Liver (tissue), 3 donors: ENCODE measurements at regions not wholly inside any gene's neighbourhood (a gene's known extent, or its start where the extent isn't known, plus 50 kb on each side); places are given as distances from the start of the nearest gene placed in this dataset.

Experiments used
- FOXA1 ChIP-seq: IDR thresholded peaks from 2 replicates; pipeline ENCODE4 v1.6.1; 2016; ENCODE audit warnings: antibody characterized with exemption
- GABPA ChIP-seq, 2 donors: IDR thresholded peaks in 1 of 2; conservative IDR thresholded peaks in 1 of 2; 2 replicates each; pipeline ENCODE4 v1.6.1; 2016; ENCODE audit warnings: antibody characterized with exemption in 2 of 2, mild to moderate bottlenecking in 1 of 2, moderate library complexity in 1 of 2
- JUND ChIP-seq, 2 donors: IDR thresholded peaks; 2 replicates each; pipeline ENCODE4 v1.6.1; 2016; ENCODE audit warnings: antibody characterized with exemption in 2 of 2
- NR2F2 ChIP-seq: IDR thresholded peaks from 2 replicates; pipeline ENCODE4 v1.6.1; 2016; ENCODE audit warnings: antibody characterized with exemption
- RAD21 ChIP-seq, 2 donors: IDR thresholded peaks; 2 replicates each; pipeline ENCODE4 v1.6.1; 2016; ENCODE audit warnings: antibody characterized with exemption in 2 of 2, mild to moderate bottlenecking in 2 of 2
- RXRA ChIP-seq, 2 donors: IDR thresholded peaks; 2 replicates each; pipeline ENCODE4 v1.6.1; 2017 to 2018; ENCODE audit warnings: antibody characterized with exemption in 2 of 2, mild to moderate bottlenecking in 1 of 2
- TAF1 ChIP-seq: conservative IDR thresholded peaks from 2 replicates; pipeline ENCODE4 v1.6.1; 2016; ENCODE audit warnings: antibody characterized with exemption, mild to moderate bottlenecking
- TF ChIP-seq, protein P1 (sequence below): fragments of 150-350 bp; IDR thresholded peaks from 2 replicates; pipeline ENCODE4 v1.5.1; 2017; ENCODE audit warnings: improper control_type of control experiment, low read depth, low read length; ENCODE audit not compliant: missing input control
- TF ChIP-seq, protein P2 (sequence below): IDR thresholded peaks from 2 replicates; pipeline ENCODE4 v1.6.1; 2016; ENCODE audit warnings: antibody characterized with exemption
- TF ChIP-seq, protein P3 (sequence below): IDR thresholded peaks from 2 replicates; pipeline ENCODE4 v1.6.1; 2016; ENCODE audit warnings: antibody characterized with exemption, mild to moderate bottlenecking
- TF ChIP-seq, protein P4 (sequence below): IDR thresholded peaks from 2 replicates; pipeline ENCODE4 v1.6.1; 2016; ENCODE audit warnings: antibody characterized with exemption
- TF ChIP-seq, protein P5 (sequence below): IDR thresholded peaks from 2 replicates; pipeline ENCODE4 v1.6.1; 2016; ENCODE audit warnings: antibody characterized with exemption
- donor health status: healthy.
- donor health status: healthy.

DNA sequence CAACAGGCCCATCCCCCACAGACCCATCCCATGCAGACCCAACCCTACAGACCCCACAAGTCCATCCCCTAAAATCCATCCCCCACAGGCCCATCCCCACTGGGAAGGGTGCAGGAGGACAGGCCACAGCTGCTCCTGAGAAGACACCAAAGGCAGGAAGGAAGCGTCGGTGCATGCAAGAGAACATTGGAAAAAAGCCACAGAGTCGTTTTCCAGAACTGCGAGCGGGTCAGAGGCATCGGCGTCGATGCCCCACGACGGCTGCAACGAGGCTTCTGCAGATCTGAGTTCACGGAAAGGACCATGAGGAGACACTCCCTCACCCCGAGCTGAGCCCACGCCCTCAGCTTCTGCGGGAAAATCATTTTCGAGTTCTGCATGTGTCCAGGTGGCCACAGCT lies 59.6 kb upstream of the GALNT9 start:
- TF ChIP-seq, protein P1, sequence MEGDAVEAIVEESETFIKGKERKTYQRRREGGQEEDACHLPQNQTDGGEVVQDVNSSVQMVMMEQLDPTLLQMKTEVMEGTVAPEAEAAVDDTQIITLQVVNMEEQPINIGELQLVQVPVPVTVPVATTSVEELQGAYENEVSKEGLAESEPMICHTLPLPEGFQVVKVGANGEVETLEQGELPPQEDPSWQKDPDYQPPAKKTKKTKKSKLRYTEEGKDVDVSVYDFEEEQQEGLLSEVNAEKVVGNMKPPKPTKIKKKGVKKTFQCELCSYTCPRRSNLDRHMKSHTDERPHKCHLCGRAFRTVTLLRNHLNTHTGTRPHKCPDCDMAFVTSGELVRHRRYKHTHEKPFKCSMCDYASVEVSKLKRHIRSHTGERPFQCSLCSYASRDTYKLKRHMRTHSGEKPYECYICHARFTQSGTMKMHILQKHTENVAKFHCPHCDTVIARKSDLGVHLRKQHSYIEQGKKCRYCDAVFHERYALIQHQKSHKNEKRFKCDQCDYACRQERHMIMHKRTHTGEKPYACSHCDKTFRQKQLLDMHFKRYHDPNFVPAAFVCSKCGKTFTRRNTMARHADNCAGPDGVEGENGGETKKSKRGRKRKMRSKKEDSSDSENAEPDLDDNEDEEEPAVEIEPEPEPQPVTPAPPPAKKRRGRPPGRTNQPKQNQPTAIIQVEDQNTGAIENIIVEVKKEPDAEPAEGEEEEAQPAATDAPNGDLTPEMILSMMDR: no peak
- TF ChIP-seq, protein P2, sequence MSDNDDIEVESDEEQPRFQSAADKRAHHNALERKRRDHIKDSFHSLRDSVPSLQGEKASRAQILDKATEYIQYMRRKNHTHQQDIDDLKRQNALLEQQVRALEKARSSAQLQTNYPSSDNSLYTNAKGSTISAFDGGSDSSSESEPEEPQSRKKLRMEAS: no peak
- no peak for TF ChIP-seq RAD21 (IDR thresholded peaks at IDR 0.05)
- TF ChIP-seq JUND (IDR thresholded peaks at IDR 0.05): no peak
- TF ChIP-seq, protein P3, sequence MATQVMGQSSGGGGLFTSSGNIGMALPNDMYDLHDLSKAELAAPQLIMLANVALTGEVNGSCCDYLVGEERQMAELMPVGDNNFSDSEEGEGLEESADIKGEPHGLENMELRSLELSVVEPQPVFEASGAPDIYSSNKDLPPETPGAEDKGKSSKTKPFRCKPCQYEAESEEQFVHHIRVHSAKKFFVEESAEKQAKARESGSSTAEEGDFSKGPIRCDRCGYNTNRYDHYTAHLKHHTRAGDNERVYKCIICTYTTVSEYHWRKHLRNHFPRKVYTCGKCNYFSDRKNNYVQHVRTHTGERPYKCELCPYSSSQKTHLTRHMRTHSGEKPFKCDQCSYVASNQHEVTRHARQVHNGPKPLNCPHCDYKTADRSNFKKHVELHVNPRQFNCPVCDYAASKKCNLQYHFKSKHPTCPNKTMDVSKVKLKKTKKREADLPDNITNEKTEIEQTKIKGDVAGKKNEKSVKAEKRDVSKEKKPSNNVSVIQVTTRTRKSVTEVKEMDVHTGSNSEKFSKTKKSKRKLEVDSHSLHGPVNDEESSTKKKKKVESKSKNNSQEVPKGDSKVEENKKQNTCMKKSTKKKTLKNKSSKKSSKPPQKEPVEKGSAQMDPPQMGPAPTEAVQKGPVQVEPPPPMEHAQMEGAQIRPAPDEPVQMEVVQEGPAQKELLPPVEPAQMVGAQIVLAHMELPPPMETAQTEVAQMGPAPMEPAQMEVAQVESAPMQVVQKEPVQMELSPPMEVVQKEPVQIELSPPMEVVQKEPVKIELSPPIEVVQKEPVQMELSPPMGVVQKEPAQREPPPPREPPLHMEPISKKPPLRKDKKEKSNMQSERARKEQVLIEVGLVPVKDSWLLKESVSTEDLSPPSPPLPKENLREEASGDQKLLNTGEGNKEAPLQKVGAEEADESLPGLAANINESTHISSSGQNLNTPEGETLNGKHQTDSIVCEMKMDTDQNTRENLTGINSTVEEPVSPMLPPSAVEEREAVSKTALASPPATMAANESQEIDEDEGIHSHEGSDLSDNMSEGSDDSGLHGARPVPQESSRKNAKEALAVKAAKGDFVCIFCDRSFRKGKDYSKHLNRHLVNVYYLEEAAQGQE: no peak
- TF ChIP-seq FOXA1: no peak
- TF ChIP-seq, protein P4, sequence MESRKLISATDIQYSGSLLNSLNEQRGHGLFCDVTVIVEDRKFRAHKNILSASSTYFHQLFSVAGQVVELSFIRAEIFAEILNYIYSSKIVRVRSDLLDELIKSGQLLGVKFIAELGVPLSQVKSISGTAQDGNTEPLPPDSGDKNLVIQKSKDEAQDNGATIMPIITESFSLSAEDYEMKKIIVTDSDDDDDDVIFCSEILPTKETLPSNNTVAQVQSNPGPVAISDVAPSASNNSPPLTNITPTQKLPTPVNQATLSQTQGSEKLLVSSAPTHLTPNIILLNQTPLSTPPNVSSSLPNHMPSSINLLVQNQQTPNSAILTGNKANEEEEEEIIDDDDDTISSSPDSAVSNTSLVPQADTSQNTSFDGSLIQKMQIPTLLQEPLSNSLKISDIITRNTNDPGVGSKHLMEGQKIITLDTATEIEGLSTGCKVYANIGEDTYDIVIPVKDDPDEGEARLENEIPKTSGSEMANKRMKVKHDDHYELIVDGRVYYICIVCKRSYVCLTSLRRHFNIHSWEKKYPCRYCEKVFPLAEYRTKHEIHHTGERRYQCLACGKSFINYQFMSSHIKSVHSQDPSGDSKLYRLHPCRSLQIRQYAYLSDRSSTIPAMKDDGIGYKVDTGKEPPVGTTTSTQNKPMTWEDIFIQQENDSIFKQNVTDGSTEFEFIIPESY: no peak
- no peak for TF ChIP-seq TAF1
- no peak for TF ChIP-seq RXRA (IDR thresholded peaks at IDR 0.05)
- TF ChIP-seq, protein P5, sequence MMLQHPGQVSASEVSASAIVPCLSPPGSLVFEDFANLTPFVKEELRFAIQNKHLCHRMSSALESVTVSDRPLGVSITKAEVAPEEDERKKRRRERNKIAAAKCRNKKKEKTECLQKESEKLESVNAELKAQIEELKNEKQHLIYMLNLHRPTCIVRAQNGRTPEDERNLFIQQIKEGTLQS: no peak
- TF ChIP-seq GABPA (IDR thresholded peaks at IDR 0.05 in 1 of 2, conservative IDR thresholded peaks at IDR 0.05 in 1 of 2): no peak
- no peak for TF ChIP-seq NR2F2
